HCT116 (cell line): ENCODE measurements at regions not wholly inside any gene's neighbourhood (a gene's known extent, or its start where the extent isn't known, plus 50 kb on each side); places are given as distances from the start of the nearest gene placed in this dataset.

ENCODE experiments used
- ATAC-seq: fragments of 200-7000 bp; cut with Tn5 transposase; 2 replicates; pipeline ENCODE4 v1.9.1; 2020; ENCODE audit warnings: mild to moderate bottlenecking, moderate library complexity
- BruUV-seq: library from RNA; stranded (reverse); fragments of 400-500 nt; replicated peaks from 2 replicates; lab custom pipeline; 2021; lab: Mats Ljungman, UMichigan
- CTCF ChIA-PET: fragments of 300-600 bp; sonication (Branson Sonifier 250); formaldehyde crosslinking; loops from one replicate; lab custom pipeline; 2021; ENCODE audit warnings: antibody characterized with exemption; lab: Charles Lee
- POLR2A ChIA-PET: fragments of 300-600, 350-600 bp; sonication (Branson Sonifier 250); formaldehyde crosslinking; loops from one replicate; lab custom pipeline; 2021; ENCODE audit warnings: antibody characterized with exemption; lab: Charles Lee
- RAD21 ChIA-PET, 2 experiments: fragments of 300-600 bp; sonication (Branson Sonifier 250); formaldehyde crosslinking; loops; one replicate each; lab custom pipeline; 2023; ENCODE audit warnings: low total read pairs in 2 of 2; ENCODE audit not compliant: uncharacterized antibody in 2 of 2, unreplicated experiment in 2 of 2, low non-redundant PET in 1 of 2; lab: Charles Lee
- DNase-seq: peaks from one replicate; pipeline ENCODE4 v3.0.0-alpha.2; 2010; ENCODE audit warnings: low read depth, low spot score
- H2AFZ ChIP-seq: fragments of 200-600 bp; shearing (Covaris generic), sonication (generic); 2 replicates; pipeline ENCODE4 v1.6.1; 2017; ENCODE audit warnings: low read depth, mixed run types, mixed read lengths, antibody characterized with exemption, low read length; ENCODE audit not compliant: poor library complexity, severe bottlenecking
- H3K27ac ChIP-seq: 2 replicates; pipeline ENCODE4 v1.5.1; 2012; ENCODE audit warnings: low read depth, low read length
- H3K27me3 ChIP-seq: fragments of 200-600 bp; sonication (generic); 2 replicates; pipeline ENCODE4 v1.6.1; 2016; ENCODE audit warnings: mixed run types, low read length, mixed read lengths; ENCODE audit not compliant: insufficient read depth
- H3K36me3 ChIP-seq, 2 experiments: fragments of 200-500 bp in 1 of 2; fragments of 200-600 bp in 1 of 2; sonication (Bioruptor generic) in 1 of 2; sonication (generic) in 1 of 2; 2 replicates each; pipeline versions ENCODE4 v1.5.1 to v1.6.1; 2014 to 2016; ENCODE audit warnings: low read length in 2 of 2, inconsistent platforms in 1 of 2, mixed read lengths in 1 of 2, mixed run types in 1 of 2; ENCODE audit not compliant: insufficient read depth in 2 of 2, control insufficient read depth in 1 of 2
- H3K4me1 ChIP-seq, 2 experiments: fragments of 200-600 bp in 1 of 2; sonication (generic) in 1 of 2; 2 replicates each; pipeline versions ENCODE4 v1.5.1 to v1.6.1; 2012 to 2017; ENCODE audit warnings: low read length in 2 of 2, inconsistent platforms in 1 of 2, mild to moderate bottlenecking in 1 of 2, mixed read lengths in 1 of 2, mixed run types in 1 of 2, moderate library complexity in 1 of 2; ENCODE audit not compliant: insufficient read depth in 2 of 2, control insufficient read depth in 1 of 2
- H3K4me2 ChIP-seq: fragments of 200-600 bp; sonication (generic); 2 replicates; pipeline ENCODE4 v1.6.1; 2017; ENCODE audit warnings: mixed run types, low read length, mixed read lengths
- H3K4me3 ChIP-seq, 2 experiments: fragments of 200-600 bp in 1 of 2; sonication (generic) in 1 of 2; replicated peaks in 1 of 2; 2 replicates each; pipeline ENCODE4 v1.5.1; 2011 to 2016; ENCODE audit warnings: low read length in 2 of 2, control low read depth in 1 of 2, low read depth in 1 of 2, mild to moderate bottlenecking in 1 of 2, mixed read lengths in 1 of 2, mixed run types in 1 of 2
- H3K79me2 ChIP-seq: fragments of 200-600 bp; sonication (generic); 2 replicates; pipeline ENCODE4 v1.6.1; 2017; ENCODE audit warnings: mild to moderate bottlenecking, mixed run types, low read length, moderate library complexity, mixed read lengths; ENCODE audit not compliant: insufficient read depth
- H3K9ac ChIP-seq: fragments of 200-600 bp; sonication (generic); 2 replicates; pipeline ENCODE4 v1.6.1; 2016; ENCODE audit warnings: low read length, mixed read lengths
- H3K9me2 ChIP-seq: fragments of 200-600 bp; sonication (generic), shearing (Covaris generic); 2 replicates; pipeline ENCODE4 v1.6.1; 2017; ENCODE audit warnings: mixed run types, mild to moderate bottlenecking, moderate library complexity; ENCODE audit not compliant: insufficient read depth
- H3K9me3 ChIP-seq, 2 experiments: fragments of 200-500 bp in 1 of 2; fragments of 200-600 bp in 1 of 2; sonication (Bioruptor generic) in 1 of 2; sonication (generic) in 1 of 2; 2 replicates each; pipeline ENCODE4 v1.6.1; 2014 to 2017; ENCODE audit warnings: low read length in 2 of 2, mixed read lengths in 2 of 2, inconsistent platforms in 1 of 2, low read depth in 1 of 2, mild to moderate bottlenecking in 1 of 2, mixed run types in 1 of 2, moderate library complexity in 1 of 2; ENCODE audit not compliant: control insufficient read depth in 1 of 2, insufficient read depth in 1 of 2
- H4K20me1 ChIP-seq: fragments of 200-600 bp; sonication (generic), shearing (Covaris generic); 2 replicates; pipeline ENCODE4 v1.6.1; 2017; ENCODE audit warnings: mixed run types, mild to moderate bottlenecking, moderate library complexity; ENCODE audit not compliant: insufficient read depth
- ELF1 ChIP-seq: IDR thresholded peaks from 2 replicates; pipeline ENCODE4 v1.6.1; 2012; ENCODE audit warnings: low read depth, borderline replicate concordance
- EZH2 ChIP-seq: fragments of 200-600 bp; sonication (generic); IDR thresholded peaks from 2 replicates; pipeline ENCODE4 v1.6.1; 2017; ENCODE audit warnings: antibody characterized with exemption, mixed run types
- EZH2phosphoT487 ChIP-seq: fragments of 200-600 bp; IDR thresholded peaks from 2 replicates; pipeline ENCODE4 v1.6.1; 2018; ENCODE audit warnings: antibody characterized with exemption, borderline replicate concordance
- JUND ChIP-seq: IDR thresholded peaks from 2 replicates; pipeline ENCODE4 v1.6.1; 2012
- MAX ChIP-seq: IDR thresholded peaks from 2 replicates; pipeline ENCODE4 v1.6.1; 2012
- POLR2AphosphoS5 ChIP-seq: IDR thresholded peaks from 2 replicates; pipeline ENCODE4 v1.6.1; 2011; ENCODE audit warnings: mild to moderate bottlenecking, low read depth, low read length, moderate library complexity
- RAD21 ChIP-seq: IDR thresholded peaks from 2 replicates; pipeline ENCODE4 v1.6.1; 2012; ENCODE audit warnings: low read depth, mild to moderate bottlenecking
- REST ChIP-seq: IDR thresholded peaks from 2 replicates; pipeline ENCODE4 v1.6.1; 2012; ENCODE audit warnings: low read depth
- SP1 ChIP-seq: IDR thresholded peaks from 2 replicates; pipeline ENCODE4 v1.6.1; 2012; ENCODE audit warnings: low read depth
- SRF ChIP-seq: IDR thresholded peaks from 2 replicates; pipeline ENCODE4 v1.6.1; 2012; ENCODE audit warnings: low read depth
- TCF7L2 ChIP-seq: IDR thresholded peaks from 2 replicates; pipeline ENCODE4 v1.7.0; 2011; ENCODE audit warnings: borderline replicate concordance, inconsistent platforms; ENCODE audit not compliant: insufficient read depth, insufficient read length; ENCODE audit errors: extremely low read depth
- ZFX ChIP-seq: fragments of 450-650 bp; IDR thresholded peaks from 2 replicates; pipeline ENCODE4 v1.6.1; 2017
- intact Hi-C: fragments of 100-400 bp; cut with micrococcal nuclease; formaldehyde crosslinking; loops from 2 replicates; pipeline ENCODE4 v1.10.0; 2022

- intact Hi-C loops: no loop called here
- Histone ChIP-seq H3K4me1 (no peaks in the 10 kb centered on the region), H3K79me2 (no peaks in the 10 kb centered on the region), H3K27ac (no peak overlapping the region), H4K20me1 (no peaks in the 10 kb centered on the region), H2AFZ (no peak overlapping the region), H3K4me3 (no peak overlapping the region), H3K27me3 (no peaks in the 10 kb centered on the region), H3K4me2 (no peak overlapping the region), H3K36me3 (no peaks in the 10 kb centered on the region), H3K9me2 (no peaks in the 10 kb centered on the region), H3K9ac (no peak overlapping the region), H3K9me3 (peaks cover 11 to 23% of the 10 kb centered on the region in 2 experiments; a peak in 3 of 4 replicates)
- CTCF ChIA-PET: no interaction called here
- no TSS peak for BruUV-seq
- no peak for ATAC-seq
- DNase-seq: no peak
- POLR2A ChIA-PET: no interaction called here
- TF ChIP-seq ELF1 (no peak), EZH2phosphoT487 (no peak), SRF (no peak), MAX (no peak), ZFX (no peak), EZH2 (no peak), SP1 (no peak), RAD21 (no peak), POLR2AphosphoS5 (no peak), TCF7L2 (no peak), JUND (no peak), REST (no peak)
- RAD21 ChIA-PET: no interaction called here
Observed at GRCh38 chr3:96192966-96193550, 621.3 kb upstream of the EPHA6 start.
